Osteoblast (primary cell): ENCODE measurements at regions not wholly inside any gene's neighbourhood (a gene's known extent, or its start where the extent isn't known, plus 50 kb on each side); places are given as distances from the start of the nearest gene placed in this dataset.

Experiments used
- DNase-seq: peaks from one replicate; pipeline ENCODE4 v3.0.0; 2011; ENCODE audit warnings: low spot score, mixed read lengths; ENCODE audit not compliant: insufficient read length; ENCODE audit errors: missing footprints
- H2AFZ ChIP-seq: 2 replicates; pipeline ENCODE4 v1.6.0; 2011; ENCODE audit warnings: mild to moderate bottlenecking, low read length
- H3K27ac ChIP-seq: 2 replicates; pipeline ENCODE4 v1.5.1; 2011; ENCODE audit warnings: mild to moderate bottlenecking, low read depth, low read length, moderate library complexity
- H3K27me3 ChIP-seq: 2 replicates; pipeline ENCODE4 v1.6.0; 2012; ENCODE audit warnings: mild to moderate bottlenecking, control low read depth, inconsistent platforms, low read length, moderate library complexity; ENCODE audit not compliant: insufficient read depth
- H3K36me3 ChIP-seq: 2 replicates; pipeline ENCODE4 v1.5.1; 2011; ENCODE audit warnings: mild to moderate bottlenecking, low read length, control low read depth, moderate library complexity; ENCODE audit not compliant: insufficient read depth
- H3K4me1 ChIP-seq: 2 replicates; pipeline ENCODE4 v1.5.1; 2011; ENCODE audit warnings: mild to moderate bottlenecking, low read length, control low read depth, moderate library complexity; ENCODE audit not compliant: insufficient read depth
- H3K4me2 ChIP-seq: 2 replicates; pipeline ENCODE4 v1.6.0; 2011; ENCODE audit warnings: mild to moderate bottlenecking, low read length; ENCODE audit not compliant: insufficient read depth
- H3K4me3 ChIP-seq: fragments of 200-600 bp; sonication (generic); 3 replicates; pipeline ENCODE4 v1.5.1; 2012; ENCODE audit warnings: mild to moderate bottlenecking, low read length, inconsistent platforms; ENCODE audit not compliant: insufficient read depth
- H3K79me2 ChIP-seq: 2 replicates; pipeline ENCODE4 v1.6.0; 2012; ENCODE audit warnings: mild to moderate bottlenecking, low read length, control low read depth, inconsistent platforms; ENCODE audit not compliant: insufficient read depth
- H3K9me3 ChIP-seq: 2 replicates; pipeline ENCODE4 v1.5.1; 2011; ENCODE audit warnings: low read depth, low read length, control low read depth
- H4K20me1 ChIP-seq: 2 replicates; pipeline ENCODE4 v1.6.0; 2012; ENCODE audit warnings: mild to moderate bottlenecking, low read length, control low read depth; ENCODE audit not compliant: insufficient read depth
- CTCF ChIP-seq: IDR thresholded peaks from 2 replicates; pipeline ENCODE4 v1.5.1; 2011; ENCODE audit warnings: mild to moderate bottlenecking, low read depth, low read length, moderate library complexity; ENCODE audit errors: extremely low read depth

- H4K20me1 ChIP-seq: no peaks in the 10 kb centered on the region
- no peaks in the 10 kb centered on the region for H3K27me3 ChIP-seq
- no peaks in the 10 kb centered on the region for H3K36me3 ChIP-seq
- no peaks in the 10 kb centered on the region for H3K79me2 ChIP-seq
- no peak for TF ChIP-seq CTCF
- H3K4me1 ChIP-seq: no peaks in the 10 kb centered on the region
- no peak overlapping the region for H3K4me2 ChIP-seq
- H3K4me3 ChIP-seq: no peak overlapping the region
- no peak for DNase-seq
- no peak overlapping the region for H3K27ac ChIP-seq
- no peaks in the 10 kb centered on the region for H3K9me3 ChIP-seq
- no peak overlapping the region for H2AFZ ChIP-seq
Observed at GRCh38 chr14:38887696-38888095, 215.3 kb downstream of the SEC23A start.

- Histone ChIP-seq H2AFZ (no peak overlapping the region), H3K4me1 (no peaks in the 10 kb centered on the region), H3K27me3 (no peaks in the 10 kb centered on the region), H3K79me2 (no peaks in the 10 kb centered on the region), H3K9me3 (no peaks in the 10 kb centered on the region), H3K36me3 (no peaks in the 10 kb centered on the region), H3K27ac (no peak overlapping the region), H4K20me1 (no peaks in the 10 kb centered on the region), H3K4me2 (no peak overlapping the region), H3K4me3 (no peak overlapping the region)
- DNase-seq: no peak
- TF ChIP-seq CTCF: no peak
Observed at GRCh38 chr14:38884109-38884508, 218.9 kb downstream of the SEC23A start.

GRCh38 chr14:38883127-38883526 lies 219.9 kb downstream of the SEC23A start:
- H3K4me3 ChIP-seq: no peak overlapping the region
- no peaks in the 10 kb centered on the region for H3K9me3 ChIP-seq
- no peak for DNase-seq
- H3K4me1 ChIP-seq: no peaks in the 10 kb centered on the region
- no peaks in the 10 kb centered on the region for H3K27me3 ChIP-seq
- no peak overlapping the region for H3K27ac ChIP-seq
- TF ChIP-seq CTCF: no peak
- no peaks in the 10 kb centered on the region for H3K79me2 ChIP-seq
- H3K36me3 ChIP-seq: no peaks in the 10 kb centered on the region
- no peaks in the 10 kb centered on the region for H4K20me1 ChIP-seq
- no peak overlapping the region for H2AFZ ChIP-seq
- H3K4me2 ChIP-seq: no peak overlapping the region

DNA sequence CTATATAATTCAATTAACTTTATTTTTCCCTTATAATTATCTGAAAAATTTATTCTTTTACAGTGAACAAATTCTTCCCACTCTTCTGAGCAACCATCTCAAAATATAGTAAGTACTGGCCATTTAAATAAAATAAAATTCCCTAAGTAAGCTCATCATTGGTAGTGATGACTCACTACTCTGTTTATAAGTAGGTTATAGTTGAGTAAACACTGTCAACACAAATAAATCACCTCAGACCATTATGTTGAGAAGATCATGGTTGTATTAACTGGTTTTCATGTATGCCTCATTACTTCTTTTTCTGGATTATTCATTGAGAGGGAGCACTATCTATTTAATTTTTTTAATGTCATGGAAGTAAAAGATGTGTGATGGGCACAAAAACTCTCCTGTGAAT lies 220.5 kb downstream of the SEC23A start:
- no peaks in the 10 kb centered on the region for H3K4me1 ChIP-seq
- no peaks in the 10 kb centered on the region for H3K79me2 ChIP-seq
- H3K27ac ChIP-seq: no peak overlapping the region
- no peaks in the 10 kb centered on the region for H3K27me3 ChIP-seq
- no peak overlapping the region for H3K4me2 ChIP-seq
- no peaks in the 10 kb centered on the region for H4K20me1 ChIP-seq
- no peaks in the 10 kb centered on the region for H3K9me3 ChIP-seq
- no peaks in the 10 kb centered on the region for H3K36me3 ChIP-seq
- H3K4me3 ChIP-seq: no peak overlapping the region
- DNase-seq: no peak
- TF ChIP-seq CTCF: no peak
- H2AFZ ChIP-seq: no peak overlapping the region
